ENCODE measurements at regions not wholly inside any gene's neighbourhood (a gene's known extent, or its start where the extent isn't known, plus 50 kb on each side); places are given as distances from the start of the nearest gene placed in this dataset.
A peak's percentile ranks its signal among the peaks of the same experiment; 100 is the strongest.
"Not testable (repeated sequence)": the region's sequence is repeated elsewhere in the genome, so short reads cannot be mapped to it uniquely, and the experiment has no call there.

- DNase-seq (ENCODE audit: low read depth), result no peak
- Histone ChIP-seq H3K4me3 (ENCODE audit: low read length) (no peak overlapping the region), H3K36me3 (ENCODE audit: control insufficient read depth, insufficient read depth, low read length, severe bottlenecking) (no peaks in the 10 kb centered on the region), H3K27me3 (replicated peaks; ENCODE audit: control insufficient read depth, insufficient read depth, low read length) (no peaks in the 10 kb centered on the region), H3K9ac (ENCODE audit: low read length) (no peak overlapping the region), H3K9me3 (ENCODE audit: control insufficient read depth, low read length) (no peaks in the 10 kb centered on the region), H3K4me1 (ENCODE audit: control insufficient read depth, insufficient read depth, low read length) (peaks cover 6% of the 10 kb centered on the region)
These were observed 118.2 kb upstream of the THUMPD2 start for GRCh38 chr2:39897273-39897672.

- no peaks in the 10 kb centered on the region for H3K4me1 ChIP-seq (ENCODE audit: control insufficient read depth, insufficient read depth, low read length)
- no peak for DNase-seq (ENCODE audit: low read depth)
- no peaks in the 10 kb centered on the region for H3K36me3 ChIP-seq (ENCODE audit: control insufficient read depth, insufficient read depth, low read length, severe bottlenecking)
- no peaks in the 10 kb centered on the region for H3K27me3 ChIP-seq (replicated peaks; ENCODE audit: control insufficient read depth, insufficient read depth, low read length)
- no peak overlapping the region for H3K4me3 ChIP-seq (ENCODE audit: low read length)
- H3K9ac ChIP-seq (ENCODE audit: low read length), result no peak overlapping the region
- H3K9me3 ChIP-seq (ENCODE audit: control insufficient read depth, low read length), result no peaks in the 10 kb centered on the region
These were observed 115.0 kb upstream of the THUMPD2 start for GRCh38 chr2:39894082-39894481.

GRCh38 chr2:39893616-39894015 is 114.6 kb upstream of the THUMPD2 start:
- DNase-seq (ENCODE audit: low read depth), result no peak
- Histone ChIP-seq H3K4me3 (ENCODE audit: low read length) (no peak overlapping the region), H3K9ac (ENCODE audit: low read length) (no peak overlapping the region)

GRCh38 chr2:39881948-39882347 is 102.9 kb upstream of the THUMPD2 start:
- H3K9ac ChIP-seq (ENCODE audit: low read length), result no peak overlapping the region
- peak; percentile 0 for DNase-seq (ENCODE audit: low read depth)
- H3K27me3 ChIP-seq (replicated peaks; ENCODE audit: control insufficient read depth, insufficient read depth, low read length), result no peaks in the 10 kb centered on the region
- no peaks in the 10 kb centered on the region for H3K36me3 ChIP-seq (ENCODE audit: control insufficient read depth, insufficient read depth, low read length, severe bottlenecking)
- no peaks in the 10 kb centered on the region for H3K9me3 ChIP-seq (ENCODE audit: control insufficient read depth, low read length)
- H3K4me1 ChIP-seq (ENCODE audit: control insufficient read depth, insufficient read depth, low read length), result peaks cover 6% of the 10 kb centered on the region
- H3K4me3 ChIP-seq (ENCODE audit: low read length), result no peak overlapping the region

More at GRCh38 chr2:39893616-39894015, 114.6 kb upstream of the THUMPD2 start:
- Histone ChIP-seq H3K36me3 (ENCODE audit: control insufficient read depth, insufficient read depth, low read length, severe bottlenecking) (no peaks in the 10 kb centered on the region), H3K4me1 (ENCODE audit: control insufficient read depth, insufficient read depth, low read length) (no peaks in the 10 kb centered on the region), H3K27me3 (replicated peaks; ENCODE audit: control insufficient read depth, insufficient read depth, low read length) (no peaks in the 10 kb centered on the region), H3K9me3 (ENCODE audit: control insufficient read depth, low read length) (no peaks in the 10 kb centered on the region)

GRCh38 chr2:39881494-39881893 is 102.4 kb upstream of the THUMPD2 start:
- no peak for DNase-seq (ENCODE audit: low read depth)
- Histone ChIP-seq H3K9ac (ENCODE audit: low read length) (no peak overlapping the region), H3K27me3 (replicated peaks; ENCODE audit: control insufficient read depth, insufficient read depth, low read length) (no peaks in the 10 kb centered on the region), H3K4me3 (ENCODE audit: low read length) (no peak overlapping the region), H3K4me1 (ENCODE audit: control insufficient read depth, insufficient read depth, low read length) (peaks cover 6% of the 10 kb centered on the region), H3K36me3 (ENCODE audit: control insufficient read depth, insufficient read depth, low read length, severe bottlenecking) (no peaks in the 10 kb centered on the region), H3K9me3 (ENCODE audit: control insufficient read depth, low read length) (no peaks in the 10 kb centered on the region)

- H3K4me1 ChIP-seq (ENCODE audit: control insufficient read depth, insufficient read depth, low read length), result peaks cover 16% of the 10 kb centered on the region
- H3K36me3 ChIP-seq (ENCODE audit: control insufficient read depth, insufficient read depth, low read length, severe bottlenecking); H3K4me3 ChIP-seq (ENCODE audit: low read length); H3K9ac ChIP-seq (ENCODE audit: low read length); H3K27me3 ChIP-seq (replicated peaks; ENCODE audit: control insufficient read depth, insufficient read depth, low read length); DNase-seq (ENCODE audit: low read depth); H3K9me3 ChIP-seq (ENCODE audit: control insufficient read depth, low read length): not testable (repeated sequence)
These were observed 99.9 kb upstream of the THUMPD2 start for GRCh38 chr2:39879001-39879400.

GRCh38 chr2:39875914-39876267 is 96.8 kb upstream of the THUMPD2 start:
- Histone ChIP-seq H3K9me3 (ENCODE audit: control insufficient read depth, low read length) (no peaks in the 10 kb centered on the region), H3K36me3 (ENCODE audit: control insufficient read depth, insufficient read depth, low read length, severe bottlenecking) (no peaks in the 10 kb centered on the region), H3K9ac (ENCODE audit: low read length) (no peak overlapping the region), H3K27me3 (replicated peaks; ENCODE audit: control insufficient read depth, insufficient read depth, low read length) (no peaks in the 10 kb centered on the region), H3K4me3 (ENCODE audit: low read length) (no peak overlapping the region), H3K4me1 (ENCODE audit: control insufficient read depth, insufficient read depth, low read length) (peaks cover 15% of the 10 kb centered on the region)
- DNase-seq (ENCODE audit: low read depth), result peak; percentile 28

GRCh38 chr2:39875182-39875913 is 96.3 kb upstream of the THUMPD2 start:
- H3K9ac ChIP-seq (ENCODE audit: low read length), result no peak overlapping the region
- no peaks in the 10 kb centered on the region for H3K27me3 ChIP-seq (replicated peaks; ENCODE audit: control insufficient read depth, insufficient read depth, low read length)
- no peaks in the 10 kb centered on the region for H3K9me3 ChIP-seq (ENCODE audit: control insufficient read depth, low read length)
- H3K4me3 ChIP-seq (ENCODE audit: low read length), result peak overlapping the region; percentile 57
- no peaks in the 10 kb centered on the region for H3K36me3 ChIP-seq (ENCODE audit: control insufficient read depth, insufficient read depth, low read length, severe bottlenecking)
- peak; percentile 94 for DNase-seq (ENCODE audit: low read depth)
- peaks cover 16% of the 10 kb centered on the region for H3K4me1 ChIP-seq (ENCODE audit: control insufficient read depth, insufficient read depth, low read length)

- Histone ChIP-seq H3K4me3 (ENCODE audit: low read length) (no peak overlapping the region), H3K36me3 (ENCODE audit: control insufficient read depth, insufficient read depth, low read length, severe bottlenecking) (no peaks in the 10 kb centered on the region), H3K27me3 (replicated peaks; ENCODE audit: control insufficient read depth, insufficient read depth, low read length) (no peaks in the 10 kb centered on the region), H3K9me3 (ENCODE audit: control insufficient read depth, low read length) (no peaks in the 10 kb centered on the region), H3K9ac (ENCODE audit: low read length) (no peak overlapping the region), H3K4me1 (ENCODE audit: control insufficient read depth, insufficient read depth, low read length) (peaks cover 21% of the 10 kb centered on the region)
- DNase-seq (ENCODE audit: low read depth), result no peak
These were observed 95.2 kb upstream of the THUMPD2 start for GRCh38 chr2:39874236-39874635.

GRCh38 chr2:39873586-39873985 is 94.5 kb upstream of the THUMPD2 start:
- Histone ChIP-seq H3K36me3 (ENCODE audit: control insufficient read depth, insufficient read depth, low read length, severe bottlenecking) (no peaks in the 10 kb centered on the region), H3K4me1 (ENCODE audit: control insufficient read depth, insufficient read depth, low read length) (peaks cover 21% of the 10 kb centered on the region), H3K27me3 (replicated peaks; ENCODE audit: control insufficient read depth, insufficient read depth, low read length) (no peaks in the 10 kb centered on the region), H3K9ac (ENCODE audit: low read length) (no peak overlapping the region), H3K4me3 (ENCODE audit: low read length) (no peak overlapping the region), H3K9me3 (ENCODE audit: control insufficient read depth, low read length) (no peaks in the 10 kb centered on the region)
- DNase-seq (ENCODE audit: low read depth), result no peak

- Histone ChIP-seq H3K36me3 (ENCODE audit: control insufficient read depth, insufficient read depth, low read length, severe bottlenecking) (no peaks in the 10 kb centered on the region), H3K4me1 (ENCODE audit: control insufficient read depth, insufficient read depth, low read length) (peaks cover 21% of the 10 kb centered on the region), H3K9ac (ENCODE audit: low read length) (no peak overlapping the region), H3K27me3 (replicated peaks; ENCODE audit: control insufficient read depth, insufficient read depth, low read length) (no peaks in the 10 kb centered on the region), H3K4me3 (ENCODE audit: low read length) (no peak overlapping the region), H3K9me3 (ENCODE audit: control insufficient read depth, low read length) (no peaks in the 10 kb centered on the region)
- DNase-seq (ENCODE audit: low read depth), result no peak
These were observed 93.7 kb upstream of the THUMPD2 start for GRCh38 chr2:39872748-39873147.

- H3K36me3 ChIP-seq (ENCODE audit: control insufficient read depth, insufficient read depth, low read length, severe bottlenecking), result no peaks in the 10 kb centered on the region
- no peak overlapping the region for H3K9ac ChIP-seq (ENCODE audit: low read length)
- peak; percentile 76 for DNase-seq (ENCODE audit: low read depth)
These were observed 92.3 kb upstream of the THUMPD2 start for GRCh38 chr2:39871291-39871761.

More at GRCh38 chr2:39871291-39871761, 92.3 kb upstream of the THUMPD2 start:
- Histone ChIP-seq H3K4me3 (ENCODE audit: low read length) (no peak overlapping the region), H3K4me1 (ENCODE audit: control insufficient read depth, insufficient read depth, low read length) (peaks cover 21% of the 10 kb centered on the region), H3K27me3 (replicated peaks; ENCODE audit: control insufficient read depth, insufficient read depth, low read length) (no peaks in the 10 kb centered on the region), H3K9me3 (ENCODE audit: control insufficient read depth, low read length) (no peaks in the 10 kb centered on the region)

Measured in adipocyte (in vitro differentiated cells).